ENCODE measurements at regions not wholly inside any gene's neighbourhood (a gene's known extent, or its start where the extent isn't known, plus 50 kb on each side); places are given as distances from the start of the nearest gene placed in this dataset.

GRCh38 chr3:44060164-44060563 lies 181.5 kb upstream of the TOPAZ1 start:
- no peak for TF ChIP-seq CTCF (conservative IDR thresholded peaks at IDR 0.05; ENCODE audit: control insufficient read depth, insufficient read depth, low read depth, low read length)
- H3K4me3 ChIP-seq (ENCODE audit: control insufficient read depth, low read depth, low read length): no peak overlapping the region
- DNase-seq (ENCODE audit: low read depth): no peak

GRCh38 chr3:44061268-44061667 lies 180.4 kb upstream of the TOPAZ1 start:
- no peak overlapping the region for H3K4me3 ChIP-seq (ENCODE audit: control insufficient read depth, low read depth, low read length)
- DNase-seq (ENCODE audit: low read depth): no peak
- no peak for TF ChIP-seq CTCF (conservative IDR thresholded peaks at IDR 0.05; ENCODE audit: control insufficient read depth, insufficient read depth, low read depth, low read length)

- no peak for TF ChIP-seq CTCF (conservative IDR thresholded peaks at IDR 0.05; ENCODE audit: control insufficient read depth, insufficient read depth, low read depth, low read length)
- no peak for DNase-seq (ENCODE audit: low read depth)
- no peak overlapping the region for H3K4me3 ChIP-seq (ENCODE audit: control insufficient read depth, low read depth, low read length)
These were observed 179.7 kb upstream of the TOPAZ1 start for GRCh38 chr3:44061961-44062360.

GRCh38 chr3:44065311-44066094 lies 176.2 kb upstream of the TOPAZ1 start:
- DNase-seq (ENCODE audit: low read depth): no peak
- no peak for TF ChIP-seq CTCF (conservative IDR thresholded peaks at IDR 0.05; ENCODE audit: control insufficient read depth, insufficient read depth, low read depth, low read length)
- no peak overlapping the region for H3K4me3 ChIP-seq (ENCODE audit: control insufficient read depth, low read depth, low read length)

GRCh38 chr3:44066806-44067205 lies 174.9 kb upstream of the TOPAZ1 start:
- TF ChIP-seq CTCF (conservative IDR thresholded peaks at IDR 0.05; ENCODE audit: control insufficient read depth, insufficient read depth, low read depth, low read length): no peak
- DNase-seq (ENCODE audit: low read depth): no peak
- no peak overlapping the region for H3K4me3 ChIP-seq (ENCODE audit: control insufficient read depth, low read depth, low read length)

- DNase-seq (ENCODE audit: low read depth): no peak
- no peak overlapping the region for H3K4me3 ChIP-seq (ENCODE audit: control insufficient read depth, low read depth, low read length)
- TF ChIP-seq CTCF (conservative IDR thresholded peaks at IDR 0.05; ENCODE audit: control insufficient read depth, insufficient read depth, low read depth, low read length): no peak
These were observed 174.3 kb upstream of the TOPAZ1 start for GRCh38 chr3:44067431-44067830.
